WI38 (cell line): ENCODE measurements at regions not wholly inside any gene's neighbourhood (a gene's known extent, or its start where the extent isn't known, plus 50 kb on each side); places are given as distances from the start of the nearest gene placed in this dataset.

Experiments
- H3K4me3 ChIP-seq: 2 replicates; pipeline ENCODE4 v1.5.1; 2011; ENCODE audit warnings: low read depth, mild to moderate bottlenecking, control low read depth, low read length
- CTCF ChIP-seq: IDR thresholded peaks from 2 replicates; pipeline ENCODE4 v1.5.1; 2012; ENCODE audit warnings: low read depth, mild to moderate bottlenecking, control low read depth, low read length

- no peak overlapping the region for H3K4me3 ChIP-seq
- TF ChIP-seq CTCF: no peak
Observed at GRCh38 chr4:81606801-81607501, 135.2 kb upstream of the RASGEF1B start.

- H3K4me3 ChIP-seq: no peak overlapping the region
- no peak for TF ChIP-seq CTCF
Observed at GRCh38 chr4:81606166-81606565, 134.5 kb upstream of the RASGEF1B start.

- TF ChIP-seq CTCF: no peak
- no peak overlapping the region for H3K4me3 ChIP-seq
Observed at GRCh38 chr4:81605271-81605670, 133.6 kb upstream of the RASGEF1B start.

- TF ChIP-seq CTCF: no peak
- H3K4me3 ChIP-seq: no peak overlapping the region
Observed at GRCh38 chr4:81604683-81605218, 133.0 kb upstream of the RASGEF1B start.

GRCh38 chr4:81602854-81603253 lies 131.1 kb upstream of the RASGEF1B start:
- no peak overlapping the region for H3K4me3 ChIP-seq
- TF ChIP-seq CTCF: no peak

- no peak overlapping the region for H3K4me3 ChIP-seq
- no peak for TF ChIP-seq CTCF
Observed at GRCh38 chr4:81601358-81601694, 129.6 kb upstream of the RASGEF1B start.

GRCh38 chr4:81600520-81601357 lies 129.0 kb upstream of the RASGEF1B start:
- H3K4me3 ChIP-seq: no peak overlapping the region
- no peak for TF ChIP-seq CTCF
